Mesendoderm (in vitro differentiated cells): ENCODE measurements at regions not wholly inside any gene's neighbourhood (a gene's known extent, or its start where the extent isn't known, plus 50 kb on each side); places are given as distances from the start of the nearest gene placed in this dataset.

Source experiments
- DNase-seq: peaks from one replicate; pipeline ENCODE4 v3.0.0; 2013
- H2AK5ac ChIP-seq: 2 replicates; pipeline ENCODE4 v1.6.1; 2013; ENCODE audit warnings: low read length, inconsistent platforms
- H2BK120ac ChIP-seq: 2 replicates; pipeline ENCODE4 v1.6.1; 2013; ENCODE audit warnings: low read depth, mild to moderate bottlenecking, low read length, moderate library complexity, mixed read lengths
- H2BK15ac ChIP-seq: replicated peaks from 2 replicates; pipeline ENCODE4 v1.6.1; 2013; ENCODE audit warnings: low read depth, mild to moderate bottlenecking, moderate library complexity
- H2BK5ac ChIP-seq: 2 replicates; pipeline ENCODE4 v1.6.1; 2013; ENCODE audit warnings: low read length, inconsistent platforms
- H3K18ac ChIP-seq: 2 replicates; pipeline ENCODE4 v1.6.1; 2013; ENCODE audit warnings: mild to moderate bottlenecking, low read length, mixed read lengths
- H3K23ac ChIP-seq: one replicate; pipeline ENCODE4 v1.6.1; 2013; ENCODE audit warnings: low read length
- H3K27ac ChIP-seq: 2 replicates; pipeline ENCODE4 v1.5.1; 2013; ENCODE audit warnings: low read depth, mild to moderate bottlenecking, inconsistent platforms, low read length, moderate library complexity
- H3K27me3 ChIP-seq: 2 replicates; pipeline ENCODE4 v1.6.1; 2013; ENCODE audit warnings: low read length, control low read depth, mild to moderate bottlenecking, inconsistent platforms; ENCODE audit not compliant: insufficient read depth, poor library complexity
- H3K36me3 ChIP-seq: 2 replicates; pipeline ENCODE4 v1.6.1; 2013; ENCODE audit warnings: low read length, inconsistent platforms; ENCODE audit not compliant: control insufficient read depth, insufficient read depth
- H3K4ac ChIP-seq: one replicate; pipeline ENCODE4 v1.6.1; 2013; ENCODE audit warnings: low read depth, mild to moderate bottlenecking, low read length, moderate library complexity
- H3K4me1 ChIP-seq: 2 replicates; pipeline ENCODE4 v1.6.1; 2013; ENCODE audit warnings: low read depth, low read length, inconsistent platforms; ENCODE audit not compliant: control insufficient read depth
- H3K4me2 ChIP-seq: 2 replicates; pipeline ENCODE4 v1.6.1; 2013; ENCODE audit warnings: low read length
- H3K4me3 ChIP-seq: 2 replicates; pipeline ENCODE4 v1.5.1; 2013; ENCODE audit warnings: mild to moderate bottlenecking, low read length
- H3K56ac ChIP-seq: one replicate; pipeline ENCODE4 v1.6.1; 2013; ENCODE audit warnings: low read length
- H3K79me1 ChIP-seq: 2 replicates; pipeline ENCODE4 v1.6.1; 2013; ENCODE audit warnings: low read length, inconsistent platforms
- H3K79me2 ChIP-seq: 2 replicates; pipeline ENCODE4 v1.6.1; 2013; ENCODE audit warnings: mild to moderate bottlenecking, low read length; ENCODE audit not compliant: control insufficient read depth, insufficient read depth
- H3K9ac ChIP-seq: 2 replicates; pipeline ENCODE4 v1.6.1; 2013; ENCODE audit warnings: low read length, inconsistent platforms
- H4K5ac ChIP-seq: one replicate; pipeline ENCODE4 v1.6.1; 2013; ENCODE audit warnings: low read length
- H4K8ac ChIP-seq: one replicate; pipeline ENCODE4 v1.6.1; 2013; ENCODE audit warnings: low read depth, mild to moderate bottlenecking, control low read depth, low read length, moderate library complexity
- WGBS: extraction: QIAGEN DNeasy Blood & Tissue Kit; methylation state at CpG from one replicate; pipeline ENCODE4 v1.1.7; 2013; ENCODE audit warnings: low lambda C conversion rate, missing lambda C conversion rate; ENCODE audit not compliant: insufficient coverage; ENCODE audit errors: extremely low coverage; 5-methylcytosine and 5-hydroxymethylcytosine counted together

- H2BK120ac ChIP-seq, result no peak overlapping the region
Measured at GRCh38 chr9:99371376-99371775, 149.3 kb downstream of the SEC61B start.

GRCh38 chr9:99373912-99374311 is 151.8 kb downstream of the SEC61B start:
- Histone ChIP-seq H3K27me3 (no peaks in the 10 kb centered on the region), H3K79me1 (no peaks in the 10 kb centered on the region), H3K18ac (no peak overlapping the region)

More at GRCh38 chr9:99371376-99371775, 149.3 kb downstream of the SEC61B start:
- no peak for DNase-seq
- H3K4me2 ChIP-seq, result no peak overlapping the region
- no peaks in the 10 kb centered on the region for H3K79me1 ChIP-seq
- H3K18ac ChIP-seq, result no peak overlapping the region
- no CpG with 5 or more reads among the region's 2 CpGs for WGBS
- no peaks in the 10 kb centered on the region for H3K4me1 ChIP-seq
- H3K56ac ChIP-seq, result no peak overlapping the region
- H2BK15ac ChIP-seq, result no peak overlapping the region
- H3K36me3 ChIP-seq, result no peaks in the 10 kb centered on the region
- no peak overlapping the region for H4K5ac ChIP-seq
- no peak overlapping the region for H2BK5ac ChIP-seq
- H3K4me3 ChIP-seq, result no peak overlapping the region
- no peak overlapping the region for H3K4ac ChIP-seq
- H3K23ac ChIP-seq, result no peak overlapping the region
- H2AK5ac ChIP-seq, result no peak overlapping the region
- no peak overlapping the region for H3K27ac ChIP-seq
- no peak overlapping the region for H4K8ac ChIP-seq
- H3K9ac ChIP-seq, result no peak overlapping the region
- no peaks in the 10 kb centered on the region for H3K27me3 ChIP-seq
- no peaks in the 10 kb centered on the region for H3K79me2 ChIP-seq

GRCh38 chr9:99374793-99375192 is 152.7 kb downstream of the SEC61B start:
- no peak for DNase-seq
- H3K18ac ChIP-seq, result no peak overlapping the region

More at GRCh38 chr9:99373912-99374311, 151.8 kb downstream of the SEC61B start:
- Histone ChIP-seq H3K4me2 (no peak overlapping the region), H3K79me2 (no peaks in the 10 kb centered on the region), H3K9ac (no peak overlapping the region), H4K5ac (no peak overlapping the region), H2BK15ac (no peak overlapping the region), H3K23ac (no peak overlapping the region), H3K4ac (no peak overlapping the region), H2BK5ac (no peak overlapping the region), H3K27ac (no peak overlapping the region), H3K4me1 (no peaks in the 10 kb centered on the region), H3K36me3 (no peaks in the 10 kb centered on the region), H2BK120ac (no peak overlapping the region), H2AK5ac (no peak overlapping the region), H3K56ac (no peak overlapping the region), H3K4me3 (no peak overlapping the region), H4K8ac (no peak overlapping the region)
- no peak for DNase-seq
- WGBS, result no CpG with 5 or more reads among the region's 5 CpGs

GRCh38 chr9:99375481-99375880 is 153.4 kb downstream of the SEC61B start:
- H3K4me3 ChIP-seq, result no peak overlapping the region
- no peak overlapping the region for H3K9ac ChIP-seq
- no peak overlapping the region for H2BK120ac ChIP-seq
- H3K4ac ChIP-seq, result no peak overlapping the region
- no peak overlapping the region for H4K8ac ChIP-seq
- no peaks in the 10 kb centered on the region for H3K79me1 ChIP-seq
- no peak overlapping the region for H4K5ac ChIP-seq
- H3K18ac ChIP-seq, result no peak overlapping the region
- no peak for DNase-seq
- H2BK5ac ChIP-seq, result no peak overlapping the region
- no peaks in the 10 kb centered on the region for H3K79me2 ChIP-seq
- WGBS, result no CpG with 5 or more reads among the region's 3 CpGs
- H2AK5ac ChIP-seq, result no peak overlapping the region
- no peak overlapping the region for H2BK15ac ChIP-seq
- H3K27me3 ChIP-seq, result no peaks in the 10 kb centered on the region
- no peaks in the 10 kb centered on the region for H3K36me3 ChIP-seq
- H3K27ac ChIP-seq, result no peak overlapping the region
- no peak overlapping the region for H3K4me2 ChIP-seq
- no peak overlapping the region for H3K23ac ChIP-seq
- no peaks in the 10 kb centered on the region for H3K4me1 ChIP-seq
- H3K56ac ChIP-seq, result no peak overlapping the region

More at GRCh38 chr9:99374793-99375192, 152.7 kb downstream of the SEC61B start:
- H3K36me3 ChIP-seq, result no peaks in the 10 kb centered on the region
- no peak overlapping the region for H3K4me2 ChIP-seq
- no peak overlapping the region for H3K9ac ChIP-seq
- no peaks in the 10 kb centered on the region for H3K79me1 ChIP-seq
- no peak overlapping the region for H4K5ac ChIP-seq
- H2BK5ac ChIP-seq, result no peak overlapping the region
- H2BK15ac ChIP-seq, result no peak overlapping the region
- no peak overlapping the region for H3K4ac ChIP-seq
- H3K4me3 ChIP-seq, result no peak overlapping the region
- H3K27me3 ChIP-seq, result no peaks in the 10 kb centered on the region
- no peak overlapping the region for H4K8ac ChIP-seq
- no peak overlapping the region for H2BK120ac ChIP-seq
- no peak overlapping the region for H3K23ac ChIP-seq
- H3K79me2 ChIP-seq, result no peaks in the 10 kb centered on the region
- no peaks in the 10 kb centered on the region for H3K4me1 ChIP-seq
- H3K27ac ChIP-seq, result no peak overlapping the region
- WGBS, result no CpG with 5 or more reads among the region's 1 CpG
- no peak overlapping the region for H3K56ac ChIP-seq
- no peak overlapping the region for H2AK5ac ChIP-seq

- Histone ChIP-seq H2BK5ac (no peak overlapping the region), H3K36me3 (no peaks in the 10 kb centered on the region), H3K4me1 (no peaks in the 10 kb centered on the region), H3K79me2 (no peaks in the 10 kb centered on the region), H3K56ac (no peak overlapping the region), H3K4me2 (no peak overlapping the region), H3K23ac (no peak overlapping the region), H3K4ac (no peak overlapping the region), H3K79me1 (no peaks in the 10 kb centered on the region), H3K18ac (no peak overlapping the region), H4K5ac (no peak overlapping the region), H3K27ac (no peak overlapping the region), H2AK5ac (no peak overlapping the region), H3K27me3 (no peaks in the 10 kb centered on the region), H3K4me3 (no peak overlapping the region), H2BK15ac (no peak overlapping the region), H3K9ac (no peak overlapping the region), H2BK120ac (no peak overlapping the region), H4K8ac (no peak overlapping the region)
- DNase-seq, result no peak
- WGBS, result no CpG with 5 or more reads among the region's 10 CpGs
Measured at GRCh38 chr9:99377790-99378775, 156.0 kb downstream of the SEC61B start.
